Keratinocyte (primary cell): ENCODE measurements at regions not wholly inside any gene's neighbourhood (a gene's known extent, or its start where the extent isn't known, plus 50 kb on each side); places are given as distances from the start of the nearest gene placed in this dataset.

Experiments used
- DNase-seq: peaks from one replicate; pipeline ENCODE4 v3.0.0-alpha.2; 2011; ENCODE audit warnings: low read depth, missing footprints, low spot score
- FAIRE-seq: peaks from 2 replicates; lab custom pipeline; 2011; peaks lifted over from hg19 to GRCh38; lab: Jason Lieb, UNC
- H2AFZ ChIP-seq: 2 replicates; pipeline ENCODE4 v1.6.0; 2012; ENCODE audit warnings: low read length, control low read depth, inconsistent platforms; ENCODE audit not compliant: control insufficient read depth
- H3K27ac ChIP-seq: 2 replicates; pipeline ENCODE4 v1.5.1; 2011; ENCODE audit warnings: low read length; ENCODE audit not compliant: control insufficient read depth, insufficient read depth
- H3K27me3 ChIP-seq: 3 replicates; pipeline ENCODE4 v1.6.0; 2011; ENCODE audit warnings: low read length; ENCODE audit not compliant: control insufficient read depth, insufficient read depth; ENCODE audit errors: extremely low read depth
- H3K36me3 ChIP-seq, 2 experiments: 2 replicates in 1 of 2; 3 replicates in 1 of 2; pipeline ENCODE4 v1.5.1; 2011; ENCODE audit warnings: low read length in 2 of 2, mild to moderate bottlenecking in 1 of 2; ENCODE audit not compliant: control insufficient read depth in 2 of 2, insufficient read depth in 2 of 2; ENCODE audit errors: extremely low read depth in 1 of 2
- H3K4me1 ChIP-seq: 3 replicates; pipeline ENCODE4 v1.5.1; 2011; ENCODE audit warnings: low read length; ENCODE audit not compliant: control insufficient read depth, insufficient read depth; ENCODE audit errors: extremely low read depth
- H3K4me2 ChIP-seq: 3 replicates; pipeline ENCODE4 v1.6.0; 2011; ENCODE audit warnings: low read depth, low read length; ENCODE audit not compliant: control insufficient read depth, insufficient read depth; ENCODE audit errors: extremely low read depth
- H3K4me3 ChIP-seq, 3 experiments: fragments of 200-600 bp in 1 of 3; sonication (generic) in 1 of 3; 2 replicates in 2 of 3; 3 replicates in 1 of 3; pipeline ENCODE4 v1.5.1; 2011 to 2016; ENCODE audit warnings: low read length in 3 of 3, mild to moderate bottlenecking in 3 of 3, control low read depth in 2 of 3, inconsistent platforms in 1 of 3, low read depth in 1 of 3, mixed read lengths in 1 of 3, mixed run types in 1 of 3, moderate library complexity in 1 of 3; ENCODE audit not compliant: control insufficient read depth in 2 of 3, insufficient read depth in 2 of 3; ENCODE audit errors: extremely low read depth in 1 of 3
- H3K79me2 ChIP-seq: 2 replicates; pipeline ENCODE4 v1.6.0; 2012; ENCODE audit warnings: low read length; ENCODE audit not compliant: control insufficient read depth, insufficient read depth
- H3K9ac ChIP-seq: 3 replicates; pipeline ENCODE4 v1.6.0; 2011; ENCODE audit warnings: low read length; ENCODE audit not compliant: control insufficient read depth, insufficient read depth; ENCODE audit errors: extremely low read depth
- H3K9me1 ChIP-seq: 3 replicates; pipeline ENCODE4 v1.6.0; 2011; ENCODE audit warnings: low read length; ENCODE audit not compliant: control insufficient read depth, insufficient read depth; ENCODE audit errors: extremely low read depth
- H3K9me3 ChIP-seq: 2 replicates; pipeline ENCODE4 v1.5.1; 2012; ENCODE audit warnings: low read depth, low read length; ENCODE audit not compliant: control insufficient read depth
- H4K20me1 ChIP-seq: 3 replicates; pipeline ENCODE4 v1.6.0; 2011; ENCODE audit warnings: low read length; ENCODE audit not compliant: control insufficient read depth, insufficient read depth; ENCODE audit errors: extremely low read depth
- CTCF ChIP-seq, 3 experiments: IDR thresholded peaks in 1 of 3; conservative IDR thresholded peaks in 1 of 3; optimal IDR thresholded peaks in 1 of 3; 2 replicates in 2 of 3; 3 replicates in 1 of 3; pipeline versions ENCODE3 to v1.5.1; 2011; ENCODE audit warnings: low read length in 3 of 3, mild to moderate bottlenecking in 3 of 3, moderate library complexity in 2 of 3, control low read depth in 1 of 3, inconsistent platforms in 1 of 3; ENCODE audit not compliant: insufficient read depth in 2 of 3; ENCODE audit errors: extremely low read depth in 1 of 3
- EZH2 ChIP-seq: IDR thresholded peaks from one replicate; pipeline ENCODE4 v1.6.1; 2012; ENCODE audit warnings: inconsistent platforms, mild to moderate bottlenecking, low read length, moderate library complexity
- dilution Hi-C: fragments of 300-500 bp; cut with MboI; formaldehyde crosslinking; loops from one replicate; pipeline ENCODE4 v1.7.0; 2020; ENCODE audit warnings: low sequenced_read_pairs; ENCODE audit not compliant: extremely low pct_ligation_motif_present

GRCh38 chr7:115462301-115463015 is 540.6 kb downstream of the MDFIC start:
- Histone ChIP-seq H3K27me3 (no peaks in the 10 kb centered on the region), H3K27ac (no peak overlapping the region), H3K79me2 (no peaks in the 10 kb centered on the region), H3K9me3 (no peaks in the 10 kb centered on the region), H3K4me3 (no peak overlapping the region), H3K4me2 (no peak overlapping the region), H3K36me3 (no peaks in the 10 kb centered on the region), H2AFZ (no peak overlapping the region), H3K4me1 (no peaks in the 10 kb centered on the region), H3K9ac (no peak overlapping the region), H3K9me1 (no peaks in the 10 kb centered on the region), H4K20me1 (no peaks in the 10 kb centered on the region)
- TF ChIP-seq EZH2 (no peak), CTCF (optimal IDR thresholded peaks at IDR 0.05 in 1 of 3, IDR thresholded peaks at IDR 0.05 in 1 of 3, conservative IDR thresholded peaks at IDR 0.05 in 1 of 3; ENCODE audit: extremely low read depth in 1 of 3, insufficient read depth in 2 of 3, low read length in 3 of 3) (no peak)
- DNase-seq (no peak), FAIRE-seq (no peak)
- dilution Hi-C loops = no loop called here

GRCh38 chr7:115449689-115450088 is 527.8 kb downstream of the MDFIC start:
- H3K79me2 ChIP-seq = no peaks in the 10 kb centered on the region
- TF ChIP-seq CTCF (optimal IDR thresholded peaks at IDR 0.05 in 1 of 3, IDR thresholded peaks at IDR 0.05 in 1 of 3, conservative IDR thresholded peaks at IDR 0.05 in 1 of 3; ENCODE audit: extremely low read depth in 1 of 3, insufficient read depth in 2 of 3, low read length in 3 of 3) (no peak), EZH2 (no peak)
- dilution Hi-C loops = no loop called here
- H3K4me2 ChIP-seq = no peak overlapping the region
- H3K27ac ChIP-seq = no peak overlapping the region
- no peak overlapping the region for H3K9ac ChIP-seq
- no peaks in the 10 kb centered on the region for H3K9me3 ChIP-seq
- no peak for FAIRE-seq
- no peak overlapping the region for H3K4me3 ChIP-seq
- H3K4me1 ChIP-seq = no peaks in the 10 kb centered on the region
- H4K20me1 ChIP-seq = no peaks in the 10 kb centered on the region
- no peak overlapping the region for H2AFZ ChIP-seq
- no peaks in the 10 kb centered on the region for H3K9me1 ChIP-seq
- no peaks in the 10 kb centered on the region for H3K27me3 ChIP-seq
- no peak for DNase-seq
- no peaks in the 10 kb centered on the region for H3K36me3 ChIP-seq
